ENCODE measurements at regions not wholly inside any gene's neighbourhood (a gene's known extent, or its start where the extent isn't known, plus 50 kb on each side); places are given as distances from the start of the nearest gene placed in this dataset.

- TF ChIP-seq CHD7 (IDR thresholded peaks at IDR 0.05; ENCODE audit: insufficient replicate concordance, low read length): no peak
- no peak for TF ChIP-seq NANOG (IDR thresholded peaks at IDR 0.05; ENCODE audit: insufficient read depth, low read depth, low read length, poor library complexity, severe bottlenecking)
- no peak for TF ChIP-seq POU5F1 (IDR thresholded peaks at IDR 0.05; ENCODE audit: low read depth, low read length)
- TF ChIP-seq SUZ12 (IDR thresholded peaks at IDR 0.05; ENCODE audit: low read length): no peak
- TF ChIP-seq EGR1 (IDR thresholded peaks at IDR 0.05; ENCODE audit: borderline replicate concordance, low read depth, low read length): no peak
- TF ChIP-seq CHD2 (IDR thresholded peaks at IDR 0.05; ENCODE audit: low read length): no peak
- TF ChIP-seq RXRA (IDR thresholded peaks at IDR 0.05; ENCODE audit: insufficient read depth, low read depth, low read length): no peak
- no peak for TF ChIP-seq CTCF (IDR thresholded peaks at IDR 0.05; ENCODE audit: control extremely low read depth in 1 of 3, insufficient read depth in 1 of 3, low read depth in 1 of 3, low read length in 3 of 3)
These were observed 143.8 kb upstream of the SLC38A2 start (continued) for GRCh38 chr12:46516238-46516932.
